CD14-positive monocyte (primary cell): ENCODE measurements at regions not wholly inside any gene's neighbourhood (a gene's known extent, or its start where the extent isn't known, plus 50 kb on each side); places are given as distances from the start of the nearest gene placed in this dataset.

Experiments
- DNase-seq, 3 donors: peaks; one replicate each; pipeline ENCODE4 v3.0.0-alpha.2; 2011 to 2022
- H2AFZ ChIP-seq: 2 replicates; pipeline ENCODE4 v1.6.0; 2012; ENCODE audit warnings: mild to moderate bottlenecking, low read depth, low read length, inconsistent platforms; ENCODE audit not compliant: insufficient read depth, poor library complexity, severe bottlenecking
- H3K27ac ChIP-seq, 2 donors: 1 replicate in 1 of 2; 2 replicates in 1 of 2; pipeline ENCODE4 v1.5.1; 2012 to 2013; ENCODE audit warnings: low read length in 2 of 2, control low read depth in 1 of 2, inconsistent platforms in 1 of 2, low read depth in 1 of 2, mild to moderate bottlenecking in 1 of 2
- H3K27me3 ChIP-seq, 2 donors: one replicate each; pipeline versions ENCODE4 v1.6.0 to v1.6.1; 2011 to 2013; ENCODE audit warnings: low read length in 2 of 2; ENCODE audit not compliant: control insufficient read depth in 2 of 2, insufficient read depth in 2 of 2
- H3K36me3 ChIP-seq, 2 donors: replicated peaks in 1 of 2; 1 replicate in 1 of 2; 2 replicates in 1 of 2; pipeline versions ENCODE4 v1.5.1 to v1.6.1; 2012 to 2013; ENCODE audit warnings: low read length in 2 of 2, control low read depth in 1 of 2, inconsistent platforms in 1 of 2, mild to moderate bottlenecking in 1 of 2; ENCODE audit not compliant: insufficient read depth in 2 of 2, control insufficient read depth in 1 of 2
- H3K4me1 ChIP-seq, 2 donors: 1 replicate in 1 of 2; 2 replicates in 1 of 2; pipeline versions ENCODE4 v1.5.1 to v1.6.1; 2012 to 2013; ENCODE audit warnings: low read length in 2 of 2, control low read depth in 1 of 2, inconsistent platforms in 1 of 2, mild to moderate bottlenecking in 1 of 2, moderate library complexity in 1 of 2; ENCODE audit not compliant: insufficient read depth in 2 of 2, control insufficient read depth in 1 of 2
- H3K4me2 ChIP-seq: replicated peaks from 2 replicates; pipeline ENCODE3; 2012; ENCODE audit warnings: low read length, moderate library complexity, mild to moderate bottlenecking; ENCODE audit not compliant: poor library complexity, severe bottlenecking; ENCODE audit errors: extremely low read depth
- H3K4me3 ChIP-seq, 3 experiments: fragments of 200-600 bp in 1 of 3; sonication (generic) in 1 of 3; replicated peaks in 1 of 3; 1 replicate in 2 of 3; 2 replicates in 1 of 3; pipeline ENCODE4 v1.5.1; 2011 to 2013; ENCODE audit warnings: low read length in 3 of 3, mild to moderate bottlenecking in 3 of 3, control low read depth in 2 of 3, low read depth in 2 of 3, inconsistent platforms in 1 of 3, moderate library complexity in 1 of 3
- H3K79me2 ChIP-seq: 2 replicates; pipeline ENCODE4 v1.6.0; 2012; ENCODE audit warnings: mild to moderate bottlenecking, control low read depth, inconsistent platforms, low read length, moderate library complexity; ENCODE audit not compliant: insufficient read depth
- H3K9ac ChIP-seq: 2 replicates; pipeline ENCODE4 v1.6.0; 2017; ENCODE audit warnings: low read length, mild to moderate bottlenecking; ENCODE audit not compliant: insufficient read depth, poor library complexity, severe bottlenecking
- H3K9me3 ChIP-seq, 2 donors: replicated peaks in 1 of 2; 1 replicate in 1 of 2; 2 replicates in 1 of 2; pipeline versions ENCODE4 v1.5.1 to v1.6.1; 2012 to 2013; ENCODE audit warnings: low read length in 2 of 2, control low read depth in 1 of 2; ENCODE audit not compliant: control insufficient read depth in 1 of 2, insufficient read depth in 1 of 2
- H4K20me1 ChIP-seq: 2 replicates; pipeline ENCODE4 v1.6.0; 2012; ENCODE audit warnings: mild to moderate bottlenecking, low read length, control low read depth, moderate library complexity; ENCODE audit not compliant: insufficient read depth
- H3K27ac Mint-ChIP-seq, 7 donors: one replicate each; pipeline ENCODE4 v1.8.0; 2020; ENCODE audit warnings: mild to moderate bottlenecking in 7 of 7, mixed read lengths in 7 of 7, moderate library complexity in 6 of 7, inconsistent platforms in 2 of 7
- H3K27me3 Mint-ChIP-seq, 3 donors: one replicate each; pipeline ENCODE4 v1.8.0; 2021 to 2022; ENCODE audit warnings: low read depth in 3 of 3, mild to moderate bottlenecking in 3 of 3, mixed read lengths in 3 of 3, moderate library complexity in 3 of 3, inconsistent platforms in 1 of 3
- H3K36me3 Mint-ChIP-seq, 2 donors: one replicate each; pipeline ENCODE4 v1.8.0; 2020; ENCODE audit warnings: mixed read lengths in 2 of 2, inconsistent platforms in 1 of 2, mild to moderate bottlenecking in 1 of 2
- H3K4me1 Mint-ChIP-seq: one replicate; pipeline ENCODE4 v1.8.0; 2020; ENCODE audit warnings: mild to moderate bottlenecking, mixed read lengths
- H3K4me3 Mint-ChIP-seq, 2 donors: one replicate each; pipeline ENCODE4 v1.8.0; 2020; ENCODE audit warnings: mild to moderate bottlenecking in 2 of 2, mixed read lengths in 2 of 2, moderate library complexity in 1 of 2
- H3K9me3 Mint-ChIP-seq, 7 donors: one replicate each; pipeline ENCODE4 v1.8.0; 2020 to 2022; ENCODE audit warnings: mixed read lengths in 7 of 7, mild to moderate bottlenecking in 6 of 7, moderate library complexity in 6 of 7, inconsistent platforms in 2 of 7
- WGBS: methylation state at CpG from one replicate; pipeline ENCODE4 v1.1.5; 2013; ENCODE audit warnings: missing lambda C conversion rate; ENCODE audit not compliant: insufficient coverage; 5-methylcytosine and 5-hydroxymethylcytosine counted together
- intact Hi-C, 2 donors: fragments of 100-400 bp; cut with micrococcal nuclease; formaldehyde crosslinking; loops; one replicate each; pipeline versions ENCODE4 v1.15.0 to v1.15.1; 2023
- TF ChIP-seq, protein P1 (sequence below): fragments of 200-600 bp; IDR thresholded peaks from one replicate; pipeline ENCODE4 v1.8.0; 2022; ENCODE audit warnings: antibody characterized with exemption, mild to moderate bottlenecking

DNA sequence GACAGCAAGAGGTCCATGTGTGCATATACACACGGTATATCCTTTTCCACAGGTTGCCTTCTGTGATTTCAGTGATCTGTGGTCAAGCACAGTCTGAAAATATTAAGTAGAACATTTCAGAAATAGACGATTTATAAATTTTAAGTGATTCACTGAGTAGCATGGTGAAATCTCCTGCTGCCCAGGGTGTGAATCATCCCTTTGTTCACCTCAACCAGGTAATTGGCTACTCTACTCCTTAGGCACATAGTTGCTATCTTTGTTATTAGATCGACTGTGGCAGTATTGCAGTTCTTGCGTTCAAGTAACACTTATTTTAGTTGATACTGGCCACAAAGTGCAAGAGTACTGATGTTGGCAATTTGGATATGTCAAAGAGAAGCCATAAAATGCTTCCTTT, 1421.7 kb downstream of the GRIK2 start:
- WGBS: no CpG with 5 or more reads among the region's 4 CpGs
- TF ChIP-seq, protein P1, sequence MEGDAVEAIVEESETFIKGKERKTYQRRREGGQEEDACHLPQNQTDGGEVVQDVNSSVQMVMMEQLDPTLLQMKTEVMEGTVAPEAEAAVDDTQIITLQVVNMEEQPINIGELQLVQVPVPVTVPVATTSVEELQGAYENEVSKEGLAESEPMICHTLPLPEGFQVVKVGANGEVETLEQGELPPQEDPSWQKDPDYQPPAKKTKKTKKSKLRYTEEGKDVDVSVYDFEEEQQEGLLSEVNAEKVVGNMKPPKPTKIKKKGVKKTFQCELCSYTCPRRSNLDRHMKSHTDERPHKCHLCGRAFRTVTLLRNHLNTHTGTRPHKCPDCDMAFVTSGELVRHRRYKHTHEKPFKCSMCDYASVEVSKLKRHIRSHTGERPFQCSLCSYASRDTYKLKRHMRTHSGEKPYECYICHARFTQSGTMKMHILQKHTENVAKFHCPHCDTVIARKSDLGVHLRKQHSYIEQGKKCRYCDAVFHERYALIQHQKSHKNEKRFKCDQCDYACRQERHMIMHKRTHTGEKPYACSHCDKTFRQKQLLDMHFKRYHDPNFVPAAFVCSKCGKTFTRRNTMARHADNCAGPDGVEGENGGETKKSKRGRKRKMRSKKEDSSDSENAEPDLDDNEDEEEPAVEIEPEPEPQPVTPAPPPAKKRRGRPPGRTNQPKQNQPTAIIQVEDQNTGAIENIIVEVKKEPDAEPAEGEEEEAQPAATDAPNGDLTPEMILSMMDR: no peak
- intact Hi-C loops: no loop called here
- Mint-ChIP-seq H3K36me3 (no peaks in the 10 kb centered on the region), H3K27me3 (no peaks in the 10 kb centered on the region), H3K9me3 (no peaks in the 10 kb centered on the region), H3K4me1 (no peaks in the 10 kb centered on the region), H3K4me3 (no peak overlapping the region), H3K27ac (no peak overlapping the region)
- no peaks in the 10 kb centered on the region for H3K36me3 ChIP-seq
- H3K4me2 ChIP-seq: no peak overlapping the region
- no peaks in the 10 kb centered on the region for H3K4me1 ChIP-seq
- no peak overlapping the region for H2AFZ ChIP-seq
- H3K9ac ChIP-seq: no peak overlapping the region
- H3K27me3 ChIP-seq: no peaks in the 10 kb centered on the region
- no peak overlapping the region for H3K27ac ChIP-seq
- H3K9me3 ChIP-seq: no peaks in the 10 kb centered on the region
- no peaks in the 10 kb centered on the region for H3K79me2 ChIP-seq
- DNase-seq: no peak
- H3K4me3 ChIP-seq: no peak overlapping the region
- no peaks in the 10 kb centered on the region for H4K20me1 ChIP-seq

DNA sequence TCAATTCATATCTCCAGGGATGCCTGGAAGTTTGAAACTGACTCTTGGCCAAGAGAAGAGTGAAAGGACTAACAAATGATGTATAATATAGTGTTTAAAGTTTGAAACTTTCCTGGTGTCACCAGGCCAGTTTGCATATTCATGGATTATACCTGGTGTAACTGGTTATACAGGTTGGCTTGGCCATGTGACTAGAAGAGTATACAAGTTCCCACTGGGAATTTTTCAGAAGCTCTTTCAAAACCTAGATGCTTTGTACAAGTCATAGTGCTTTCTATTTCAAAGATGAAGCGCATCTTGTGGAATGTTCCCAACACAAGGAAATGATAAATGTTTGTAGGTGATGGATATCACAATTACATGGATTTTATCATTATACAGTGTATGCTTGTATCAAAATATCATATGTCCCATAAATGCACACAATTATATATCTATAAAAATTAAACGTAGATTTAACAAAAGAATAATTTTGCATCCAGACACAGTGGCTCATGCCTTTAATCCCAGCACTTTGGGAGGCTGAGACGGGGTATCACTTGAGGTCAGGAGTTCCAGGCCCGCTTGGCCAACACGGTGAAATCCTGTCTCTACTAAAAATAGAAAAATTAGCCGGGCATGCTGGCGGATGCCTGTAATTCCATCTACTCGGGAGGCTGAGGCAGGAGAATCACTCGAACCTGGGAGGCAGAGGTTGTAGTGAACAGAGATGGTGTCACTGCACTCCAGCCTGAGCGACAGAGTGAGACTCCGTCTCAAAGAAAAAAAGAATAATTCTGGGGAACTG, 1420.2 kb downstream of the GRIK2 start:
- Histone ChIP-seq H3K9ac (no peak overlapping the region), H3K4me3 (no peak overlapping the region), H3K36me3 (no peaks in the 10 kb centered on the region), H3K27me3 (no peaks in the 10 kb centered on the region), H3K4me2 (no peak overlapping the region), H3K9me3 (peaks cover 4 to 7% of the 10 kb centered on the region in 2 donors), H3K27ac (no peak overlapping the region), H4K20me1 (no peaks in the 10 kb centered on the region), H3K4me1 (no peaks in the 10 kb centered on the region), H2AFZ (no peak overlapping the region), H3K79me2 (no peaks in the 10 kb centered on the region)
- no peak for DNase-seq
- Mint-ChIP-seq H3K36me3 (no peaks in the 10 kb centered on the region), H3K4me1 (no peaks in the 10 kb centered on the region), H3K27me3 (no peaks in the 10 kb centered on the region), H3K27ac (no peak overlapping the region), H3K4me3 (no peak overlapping the region), H3K9me3 (peaks cover 0 to 5% (median 0%) of the 10 kb centered on the region in 7 donors)
- intact Hi-C loops: no loop called here
- 95% methylated on average over 8 of the region's 11 CpGs for WGBS
- TF ChIP-seq, protein P1: no peak
